K562 (cell line): ENCODE measurements at regions not wholly inside any gene's neighbourhood (a gene's known extent, or its start where the extent isn't known, plus 50 kb on each side); places are given as distances from the start of the nearest gene placed in this dataset.

ENCODE experiments used
- ATAC-seq: fragments of 200-7000 bp; cut with Tn5 transposase; 3 replicates; pipeline ENCODE4 v1.9.1; 2020; ENCODE audit warnings: moderate library complexity
- BruUV-seq: library from RNA; stranded (reverse); fragments of 400-500 nt; replicated peaks from 2 replicates; lab custom pipeline; 2021; lab: Mats Ljungman, UMichigan
- CTCF ChIA-PET: fragments of 300-600 bp; formaldehyde crosslinking; extraction: SDS; loops from one replicate; lab custom pipeline; 2021; ENCODE audit warnings: low intra/inter-chr PET ratio; lab: Yijun Ruan, JAX
- POLR2A ChIA-PET: fragments of 300-600, 350-650 bp; sonication (Branson Sonifier 250); formaldehyde crosslinking; extraction: SDS; loops from one replicate; lab custom pipeline; 2021; ENCODE audit warnings: antibody characterized with exemption, inconsistent platforms; lab: Yijun Ruan, JAX
- DNase-seq, 4 experiments: peaks; one replicate each; pipeline versions ENCODE4 v3.0.0 to v3.0.0-alpha.2; 2011 to 2018; ENCODE audit warnings: low spot score in 3 of 4, mixed read lengths in 3 of 4; ENCODE audit errors: extremely low read depth in 1 of 4
- FAIRE-seq: peaks from 2 replicates; lab custom pipeline; 2011; peaks lifted over from hg19 to GRCh38; lab: Jason Lieb, UNC
- H2AFZ ChIP-seq: 2 replicates; pipeline ENCODE4 v1.6.0; 2011; ENCODE audit warnings: low read depth, low read length, control low read depth, inconsistent platforms
- H3K27ac ChIP-seq: fragments of 200-600 bp; 3 replicates; pipeline ENCODE4 v1.8.0; 2011; ENCODE audit warnings: low read depth, mild to moderate bottlenecking, control low read depth, inconsistent platforms, low read length, moderate library complexity, mixed read lengths; ENCODE audit errors: extremely low read depth
- H3K27me3 ChIP-seq, 2 experiments: fragments of 300-600 bp in 1 of 2; 2 replicates in 1 of 2; 3 replicates in 1 of 2; pipeline versions ENCODE4 v1.6.0 to v1.8.0; 2011; ENCODE audit warnings: inconsistent platforms in 2 of 2, low read length in 2 of 2, mild to moderate bottlenecking in 1 of 2, mixed read lengths in 1 of 2, moderate library complexity in 1 of 2; ENCODE audit not compliant: control insufficient read depth in 2 of 2, insufficient read depth in 2 of 2
- H3K36me3 ChIP-seq: fragments of 300-600 bp; 3 replicates; pipeline ENCODE4 v1.8.0; 2011; ENCODE audit warnings: mild to moderate bottlenecking, low read length, inconsistent platforms; ENCODE audit not compliant: control insufficient read depth, insufficient read depth
- H3K4me1 ChIP-seq, 2 experiments: fragments of 200-600 bp in 1 of 2; replicated peaks in 1 of 2; 2 replicates in 1 of 2; 3 replicates in 1 of 2; pipeline versions ENCODE4 v1.5.1 to v1.8.0; 2011; ENCODE audit warnings: inconsistent platforms in 2 of 2, low read length in 2 of 2, mild to moderate bottlenecking in 1 of 2, mixed read lengths in 1 of 2, moderate library complexity in 1 of 2; ENCODE audit not compliant: control insufficient read depth in 2 of 2, insufficient read depth in 2 of 2
- H3K4me2 ChIP-seq: 2 replicates; pipeline ENCODE4 v1.6.1; 2011; ENCODE audit warnings: low read length, control low read depth, inconsistent platforms, mixed read lengths; ENCODE audit not compliant: insufficient read depth
- H3K4me3 ChIP-seq: fragments of 200-600 bp; sonication (generic), shearing (Covaris generic); 2 replicates; pipeline ENCODE4 v1.5.1; 2016; ENCODE audit warnings: control low read depth, inconsistent platforms
- H3K79me2 ChIP-seq: fragments of 200-600 bp; 3 replicates; pipeline ENCODE4 v1.8.0; 2011; ENCODE audit warnings: low read length, inconsistent platforms; ENCODE audit not compliant: control insufficient read depth, insufficient read depth
- H3K9ac ChIP-seq, 2 experiments: 2 replicates each; pipeline versions ENCODE4 v1.6.0 to v1.6.1; 2011; ENCODE audit warnings: low read depth in 2 of 2, low read length in 2 of 2, control low read depth in 1 of 2, inconsistent platforms in 1 of 2, mild to moderate bottlenecking in 1 of 2, mixed read lengths in 1 of 2; ENCODE audit not compliant: insufficient read depth in 1 of 2
- H3K9me1 ChIP-seq: one replicate; pipeline ENCODE4 v1.6.0; 2011; ENCODE audit warnings: inconsistent platforms, mild to moderate bottlenecking, low read length, moderate library complexity; ENCODE audit not compliant: control insufficient read depth, insufficient read depth
- H3K9me3 ChIP-seq: replicated peaks from 2 replicates; pipeline ENCODE4 v1.5.1; 2011; ENCODE audit warnings: low read depth, low read length, inconsistent platforms; ENCODE audit not compliant: control insufficient read depth, insufficient read depth
- H4K20me1 ChIP-seq: replicated peaks from 2 replicates; pipeline ENCODE4 v1.6.1; 2011; ENCODE audit warnings: low read length, inconsistent platforms, mixed read lengths; ENCODE audit not compliant: control insufficient read depth, insufficient read depth
- BCOR ChIP-seq: fragments of 450-650 bp; IDR thresholded peaks from 2 replicates; pipeline ENCODE4 v1.6.1; 2016
- ETV5 ChIP-seq: sonication (generic); formaldehyde crosslinking; IDR thresholded peaks from 2 replicates; pipeline ENCODE4 v1.4.0; 2020; ENCODE audit warnings: low read depth, mild to moderate bottlenecking, missing genetic modification reagents
- KDM4B ChIP-seq, 2 experiments: fragments of 450-650 bp in 1 of 2; sonication (generic) in 1 of 2; IDR thresholded peaks; 2 replicates each; pipeline ENCODE4 v1.6.1; 2016 to 2017; ENCODE audit warnings: borderline replicate concordance in 2 of 2, antibody characterized with exemption in 1 of 2, low read depth in 1 of 2, mild to moderate bottlenecking in 1 of 2
- L3MBTL2 ChIP-seq: fragments of 450-650 bp; IDR thresholded peaks from 2 replicates; pipeline ENCODE4 v1.6.1; 2016; ENCODE audit warnings: mild to moderate bottlenecking, moderate library complexity
- POLR2A ChIP-seq: fragments of 450-650 bp; conservative IDR thresholded peaks from 2 replicates; pipeline ENCODE4 v1.6.1; 2016
- POLR2AphosphoS2 ChIP-seq: IDR thresholded peaks from 2 replicates; pipeline ENCODE4 v1.6.1; 2012; ENCODE audit warnings: low read length, improper control_type of control experiment
- SAFB ChIP-seq: fragments of 200-400 bp; formaldehyde crosslinking; IDR thresholded peaks from 2 replicates; pipeline ENCODE4 v1.6.1; 2017; ENCODE audit warnings: low read depth, low read length, borderline replicate concordance
- SMAD2 ChIP-seq: fragments of 150-350 bp; IDR thresholded peaks from 2 replicates; pipeline ENCODE4 v1.6.1; 2014; ENCODE audit warnings: low read depth, mild to moderate bottlenecking, low read length
- ZBTB7A ChIP-seq: IDR thresholded peaks from 2 replicates; pipeline ENCODE4 v1.6.1; 2011; ENCODE audit warnings: low read depth, mild to moderate bottlenecking, low read length, moderate library complexity, borderline replicate concordance; ENCODE audit not compliant: control insufficient read depth
- ZC3H8 ChIP-seq: fragments of 450-650 bp; IDR thresholded peaks from 2 replicates; pipeline ENCODE4 v1.6.1; 2017
- WGBS: fragments of 100-300 bp; shearing (Covaris generic); methylation state at CpG from one replicate; pipeline ENCODE4 v1.1.6; 2016; ENCODE audit warnings: low coverage, mixed read lengths; ENCODE audit not compliant: insufficient coverage; ENCODE audit errors: missing lambda C conversion rate; 5-methylcytosine and 5-hydroxymethylcytosine counted together
- in situ Hi-C: fragments of 300-500 bp; cut with MboI; formaldehyde crosslinking; loops from 4 replicates; pipeline ENCODE4 v1.15.0; 2018; ENCODE audit warnings: inconsistent platforms, mixed read lengths
- intact Hi-C: fragments of 100-400 bp; cut with micrococcal nuclease; formaldehyde crosslinking; loops from 2 replicates; pipeline ENCODE4 v1.14.2; 2022
- TF ChIP-seq, protein P1 (sequence below): sonication (generic); formaldehyde crosslinking; IDR thresholded peaks from 2 replicates; pipeline ENCODE4 v1.8.1; 2023; ENCODE audit warnings: missing genetic modification reagents, mild to moderate bottlenecking, borderline replicate concordance
- TF ChIP-seq, protein P2 (sequence below): fragments of 150-350 bp; conservative IDR thresholded peaks from 2 replicates; pipeline ENCODE4 v1.6.1; 2014; ENCODE audit warnings: low read length

DNA sequence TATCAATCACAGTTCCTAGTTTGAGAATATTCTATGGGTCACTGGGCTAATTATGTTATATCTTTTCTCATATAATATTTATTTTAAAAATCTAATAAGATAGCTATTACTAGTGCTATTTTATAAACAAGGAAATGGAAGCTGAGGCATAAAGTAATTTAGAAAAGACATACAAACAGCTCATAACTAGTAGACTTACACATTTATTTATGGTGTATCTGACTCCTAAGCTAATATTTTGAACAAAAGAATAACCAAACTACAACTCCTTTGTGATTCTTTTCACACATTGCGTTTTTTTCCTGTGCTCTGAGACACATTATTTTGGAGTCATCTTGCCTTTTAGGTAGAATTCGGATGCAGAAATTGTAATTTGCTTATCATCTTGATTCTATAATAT, 742.0 kb upstream of the LRRTM4 start (continued):
- TF ChIP-seq, protein P1, sequence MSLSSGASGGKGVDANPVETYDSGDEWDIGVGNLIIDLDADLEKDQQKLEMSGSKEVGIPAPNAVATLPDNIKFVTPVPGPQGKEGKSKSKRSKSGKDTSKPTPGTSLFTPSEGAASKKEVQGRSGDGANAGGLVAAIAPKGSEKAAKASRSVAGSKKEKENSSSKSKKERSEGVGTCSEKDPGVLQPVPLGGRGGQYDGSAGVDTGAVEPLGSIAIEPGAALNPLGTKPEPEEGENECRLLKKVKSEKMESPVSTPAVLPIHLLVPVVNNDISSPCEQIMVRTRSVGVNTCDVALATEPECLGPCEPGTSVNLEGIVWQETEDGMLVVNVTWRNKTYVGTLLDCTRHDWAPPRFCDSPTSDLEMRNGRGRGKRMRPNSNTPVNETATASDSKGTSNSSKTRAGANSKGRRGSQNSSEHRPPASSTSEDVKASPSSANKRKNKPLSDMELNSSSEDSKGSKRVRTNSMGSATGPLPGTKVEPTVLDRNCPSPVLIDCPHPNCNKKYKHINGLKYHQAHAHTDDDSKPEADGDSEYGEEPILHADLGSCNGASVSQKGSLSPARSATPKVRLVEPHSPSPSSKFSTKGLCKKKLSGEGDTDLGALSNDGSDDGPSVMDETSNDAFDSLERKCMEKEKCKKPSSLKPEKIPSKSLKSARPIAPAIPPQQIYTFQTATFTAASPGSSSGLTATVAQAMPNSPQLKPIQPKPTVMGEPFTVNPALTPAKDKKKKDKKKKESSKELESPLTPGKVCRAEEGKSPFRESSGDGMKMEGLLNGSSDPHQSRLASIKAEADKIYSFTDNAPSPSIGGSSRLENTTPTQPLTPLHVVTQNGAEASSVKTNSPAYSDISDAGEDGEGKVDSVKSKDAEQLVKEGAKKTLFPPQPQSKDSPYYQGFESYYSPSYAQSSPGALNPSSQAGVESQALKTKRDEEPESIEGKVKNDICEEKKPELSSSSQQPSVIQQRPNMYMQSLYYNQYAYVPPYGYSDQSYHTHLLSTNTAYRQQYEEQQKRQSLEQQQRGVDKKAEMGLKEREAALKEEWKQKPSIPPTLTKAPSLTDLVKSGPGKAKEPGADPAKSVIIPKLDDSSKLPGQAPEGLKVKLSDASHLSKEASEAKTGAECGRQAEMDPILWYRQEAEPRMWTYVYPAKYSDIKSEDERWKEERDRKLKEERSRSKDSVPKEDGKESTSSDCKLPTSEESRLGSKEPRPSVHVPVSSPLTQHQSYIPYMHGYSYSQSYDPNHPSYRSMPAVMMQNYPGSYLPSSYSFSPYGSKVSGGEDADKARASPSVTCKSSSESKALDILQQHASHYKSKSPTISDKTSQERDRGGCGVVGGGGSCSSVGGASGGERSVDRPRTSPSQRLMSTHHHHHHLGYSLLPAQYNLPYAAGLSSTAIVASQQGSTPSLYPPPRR (CRISPR knock-in tag) = no peak
- TF ChIP-seq ZC3H8 (no peak), BCOR (no peak), SMAD2 (no peak), POLR2AphosphoS2 (no peak), KDM4B (IDR thresholded peaks at IDR 0.05; ENCODE audit: borderline replicate concordance in 2 of 2, low read depth in 1 of 2) (no peak), SAFB (no peak), ZBTB7A (no peak)

DNA sequence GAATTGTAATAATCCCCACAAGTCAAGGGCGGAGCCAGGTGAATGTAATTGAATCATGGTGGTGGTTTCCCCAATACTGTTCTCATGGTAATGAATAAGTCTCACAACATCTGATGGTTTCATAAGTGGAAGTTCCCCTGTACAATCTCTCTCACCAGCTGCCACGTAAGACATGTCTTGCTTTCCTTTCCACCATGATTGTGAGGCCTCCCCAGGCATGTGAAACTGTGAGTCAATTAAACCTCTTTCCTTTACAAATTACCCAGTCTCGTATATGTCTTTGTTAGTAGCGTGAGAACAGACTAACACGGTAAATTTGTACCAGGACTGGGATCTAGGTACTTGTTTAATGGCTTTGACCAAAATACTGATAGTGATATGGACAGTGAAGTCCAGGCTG, 744.3 kb upstream of the REG3G start:
- FAIRE-seq (no peak), ATAC-seq (no peak), DNase-seq (no peak)
- ChIA-PET POLR2A (no interaction called here), CTCF (no interaction called here)
- no peaks in the 10 kb centered on the region for H3K27me3 ChIP-seq
- no peak overlapping the region for H2AFZ ChIP-seq
- intact Hi-C loops = no loop called here
- no peak overlapping the region for H3K9ac ChIP-seq
- H3K79me2 ChIP-seq = no peaks in the 10 kb centered on the region
- H3K36me3 ChIP-seq = no peaks in the 10 kb centered on the region
- no peak overlapping the region for H3K4me2 ChIP-seq
- no peaks in the 10 kb centered on the region for H3K4me1 ChIP-seq
- no peaks in the 10 kb centered on the region for H3K9me1 ChIP-seq
- no TSS peak for BruUV-seq
- H4K20me1 ChIP-seq = no peaks in the 10 kb centered on the region
- H3K9me3 ChIP-seq = no peaks in the 10 kb centered on the region
- WGBS = 24% methylated on average over 5 of the region's 5 CpGs
- H3K4me3 ChIP-seq = no peak overlapping the region
- no peak overlapping the region for H3K27ac ChIP-seq
- in situ Hi-C loops = no loop called here
- TF ChIP-seq, protein P2, sequence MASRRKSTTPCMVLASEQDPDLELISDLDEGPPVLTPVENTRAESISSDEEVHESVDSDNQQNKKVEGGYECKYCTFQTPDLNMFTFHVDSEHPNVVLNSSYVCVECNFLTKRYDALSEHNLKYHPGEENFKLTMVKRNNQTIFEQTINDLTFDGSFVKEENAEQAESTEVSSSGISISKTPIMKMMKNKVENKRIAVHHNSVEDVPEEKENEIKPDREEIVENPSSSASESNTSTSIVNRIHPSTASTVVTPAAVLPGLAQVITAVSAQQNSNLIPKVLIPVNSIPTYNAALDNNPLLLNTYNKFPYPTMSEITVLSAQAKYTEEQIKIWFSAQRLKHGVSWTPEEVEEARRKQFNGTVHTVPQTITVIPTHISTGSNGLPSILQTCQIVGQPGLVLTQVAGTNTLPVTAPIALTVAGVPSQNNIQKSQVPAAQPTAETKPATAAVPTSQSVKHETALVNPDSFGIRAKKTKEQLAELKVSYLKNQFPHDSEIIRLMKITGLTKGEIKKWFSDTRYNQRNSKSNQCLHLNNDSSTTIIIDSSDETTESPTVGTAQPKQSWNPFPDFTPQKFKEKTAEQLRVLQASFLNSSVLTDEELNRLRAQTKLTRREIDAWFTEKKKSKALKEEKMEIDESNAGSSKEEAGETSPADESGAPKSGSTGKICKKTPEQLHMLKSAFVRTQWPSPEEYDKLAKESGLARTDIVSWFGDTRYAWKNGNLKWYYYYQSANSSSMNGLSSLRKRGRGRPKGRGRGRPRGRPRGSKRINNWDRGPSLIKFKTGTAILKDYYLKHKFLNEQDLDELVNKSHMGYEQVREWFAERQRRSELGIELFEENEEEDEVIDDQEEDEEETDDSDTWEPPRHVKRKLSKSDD = no peak
- TF ChIP-seq KDM4B (IDR thresholded peaks at IDR 0.05; ENCODE audit: borderline replicate concordance in 2 of 2, low read depth in 1 of 2) (no peak), L3MBTL2 (no peak), ETV5 (CRISPR knock-in tag) (no peak), POLR2A (no peak)
